NCI-H526 (cell line): ENCODE measurements at regions not wholly inside any gene's neighbourhood (a gene's known extent, or its start where the extent isn't known, plus 50 kb on each side); places are given as distances from the start of the nearest gene placed in this dataset.
"Not testable (repeated sequence)": the region's sequence is repeated elsewhere in the genome, so short reads cannot be mapped to it uniquely, and the experiment has no call there.

ENCODE experiments used
- DNase-seq, 2 experiments: peaks; one replicate each; lab custom pipeline; 2025; lab: John Stamatoyannopoulos, UW

GRCh38 chr20:60097285-60097684 lies 139.1 kb downstream of the CDH26 start:
- no peak for DNase-seq

GRCh38 chr20:60100780-60101179 lies 142.6 kb downstream of the CDH26 start:
- peak in 1 of 2 experiments; percentile 21 for DNase-seq

DNA sequence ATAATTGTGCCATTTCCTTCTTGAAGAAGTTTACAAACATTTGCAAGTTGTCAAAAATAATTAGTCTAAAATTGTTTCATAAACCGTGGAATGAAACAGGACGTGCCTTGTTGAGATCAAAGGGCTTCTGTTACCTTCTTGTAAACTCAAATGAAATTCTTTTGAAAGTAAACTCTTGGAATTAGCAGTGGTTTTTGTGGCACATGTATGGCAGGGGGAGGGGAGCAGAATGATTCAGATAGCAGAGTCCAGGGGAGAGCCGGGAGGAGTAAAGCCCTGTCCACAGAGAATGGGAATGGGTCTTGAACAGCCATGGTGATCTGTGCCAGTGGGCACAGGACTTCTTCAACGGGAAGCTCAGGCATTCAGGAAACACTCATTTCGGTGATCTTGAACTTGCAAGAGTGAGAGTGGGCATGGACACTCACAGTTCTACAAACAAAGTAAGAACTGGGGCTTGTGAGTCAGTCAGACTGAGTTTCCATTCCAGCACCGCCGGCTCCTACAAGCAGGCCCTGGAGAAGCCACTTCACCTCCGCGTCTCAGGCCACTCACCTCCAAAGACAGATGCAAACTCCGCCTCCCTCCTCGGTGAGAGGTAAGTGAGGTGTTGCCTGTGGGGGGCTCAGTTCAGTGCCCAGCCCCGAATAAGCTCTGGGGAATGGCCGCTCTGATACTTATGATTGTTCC lies 143.1 kb downstream of the CDH26 start:
- no peak for DNase-seq

DNA sequence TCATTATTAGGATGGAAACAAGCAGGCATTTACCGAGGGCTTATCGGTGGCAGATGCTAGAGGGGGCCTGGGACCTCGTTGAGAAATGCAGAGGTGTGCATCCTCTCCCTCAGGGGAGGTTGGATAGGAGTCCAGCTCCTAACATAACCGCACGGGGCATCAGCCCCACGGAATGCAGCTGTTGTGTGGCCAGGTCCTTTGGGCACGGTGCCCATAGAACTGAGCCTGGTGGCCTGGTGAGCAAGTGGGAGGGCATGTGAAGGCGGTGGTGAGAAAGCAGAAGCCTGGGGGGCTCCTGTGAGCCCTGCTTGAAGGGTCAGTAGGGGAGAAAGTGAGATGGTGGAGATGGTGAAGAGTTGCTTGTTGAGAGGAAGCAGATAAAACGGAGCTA lies 143.7 kb downstream of the CDH26 start:
- DNase-seq: no peak

GRCh38 chr20:60102665-60103210 lies 144.5 kb downstream of the CDH26 start:
- peak in 1 of 2 experiments; percentile 48 for DNase-seq

DNA sequence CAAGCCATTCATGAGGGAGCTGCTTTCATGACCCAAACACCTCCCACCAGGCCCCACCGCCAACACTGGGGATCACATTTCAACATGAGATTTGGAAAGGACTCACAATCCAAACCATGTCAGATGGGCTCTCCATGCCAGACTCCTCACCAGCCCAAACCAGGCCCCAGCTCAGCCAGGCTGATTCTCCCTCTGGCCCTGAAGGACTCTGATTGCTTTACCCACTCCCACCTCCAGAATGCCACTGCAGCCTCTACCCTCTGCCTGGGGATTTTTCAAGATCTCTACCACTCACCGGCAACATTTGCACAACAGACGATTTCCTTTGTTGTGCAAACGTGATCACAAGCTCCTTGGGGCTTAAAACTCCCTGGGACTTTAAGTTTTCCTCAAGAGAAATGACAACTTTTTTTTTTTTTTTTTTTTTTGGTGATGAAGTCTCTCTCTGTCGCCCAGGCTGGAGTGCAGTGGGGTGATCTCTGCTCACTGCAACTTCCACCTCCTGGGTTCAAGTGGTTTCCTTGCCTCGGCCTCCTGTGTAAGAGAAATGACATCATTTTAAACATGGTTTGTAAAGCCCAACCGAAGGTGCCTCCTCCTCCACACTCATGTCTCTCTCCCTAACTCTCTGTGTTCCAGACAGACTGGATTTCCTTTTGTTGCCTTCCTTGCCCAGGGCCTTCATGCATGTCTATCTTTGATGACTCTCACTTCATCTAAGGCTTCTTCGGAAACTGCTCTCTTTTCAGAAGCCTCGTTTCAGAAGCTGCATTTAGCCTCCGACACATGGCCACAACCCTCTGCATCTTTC lies 147.0 kb downstream of the CDH26 start:
- DNase-seq: no peak

DNA sequence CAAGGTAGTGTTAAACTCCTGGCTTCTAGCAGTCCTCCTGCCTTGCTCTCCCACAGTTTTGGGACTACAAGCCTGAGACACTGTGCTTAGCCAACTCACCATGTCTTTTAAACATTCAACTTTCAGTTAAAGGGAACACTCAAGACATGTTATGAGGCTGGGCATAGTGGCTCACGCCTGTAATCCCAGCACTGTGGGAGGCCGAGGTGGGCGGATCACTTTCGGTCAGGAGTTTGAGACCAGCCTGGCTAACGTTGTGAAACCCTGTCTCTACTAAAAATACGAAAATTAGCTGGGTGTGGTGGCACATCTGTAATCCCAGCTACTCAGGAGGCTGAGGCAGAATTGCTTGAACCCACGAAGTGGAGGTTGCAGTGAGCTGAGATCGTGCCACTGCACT lies 148.0 kb downstream of the CDH26 start:
- not testable (repeated sequence) for DNase-seq

DNA sequence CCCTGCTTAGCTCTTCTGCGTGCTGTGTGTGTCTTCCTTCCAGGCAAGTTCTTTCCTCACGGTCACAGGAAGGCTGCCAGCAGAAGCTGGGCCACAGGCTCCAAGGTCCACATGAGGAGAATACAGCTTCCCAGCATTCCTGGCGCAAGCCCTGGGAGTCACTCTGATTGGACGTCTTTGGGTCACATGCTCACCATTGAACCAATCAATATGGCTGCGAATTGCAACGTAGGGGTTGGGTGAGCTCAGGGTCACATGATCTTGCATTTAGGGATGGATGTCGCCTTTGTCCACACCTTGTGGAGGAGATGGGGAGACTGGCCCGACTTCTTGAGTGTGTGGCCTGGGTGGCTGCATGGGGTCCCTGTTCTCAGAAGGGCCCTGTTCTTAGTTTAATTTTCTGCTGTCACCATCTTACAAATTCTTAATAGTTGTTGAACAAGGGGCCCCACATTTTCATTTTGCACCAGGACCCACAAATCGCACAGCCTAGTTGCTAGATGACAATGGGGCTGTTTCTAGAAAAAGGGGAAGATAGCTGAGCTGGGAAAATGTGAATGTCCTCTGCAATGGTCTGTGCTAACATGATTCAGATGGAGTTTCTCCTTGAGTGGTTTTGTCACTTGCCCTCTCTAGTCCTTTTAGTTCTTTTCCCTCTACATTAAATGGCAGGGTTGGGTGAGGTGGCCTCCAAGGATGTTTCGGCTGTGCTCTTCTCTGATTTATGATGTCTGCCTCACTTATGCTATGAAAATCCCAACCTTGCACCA lies 149.6 kb downstream of the CDH26 start:
- no peak for DNase-seq

DNA sequence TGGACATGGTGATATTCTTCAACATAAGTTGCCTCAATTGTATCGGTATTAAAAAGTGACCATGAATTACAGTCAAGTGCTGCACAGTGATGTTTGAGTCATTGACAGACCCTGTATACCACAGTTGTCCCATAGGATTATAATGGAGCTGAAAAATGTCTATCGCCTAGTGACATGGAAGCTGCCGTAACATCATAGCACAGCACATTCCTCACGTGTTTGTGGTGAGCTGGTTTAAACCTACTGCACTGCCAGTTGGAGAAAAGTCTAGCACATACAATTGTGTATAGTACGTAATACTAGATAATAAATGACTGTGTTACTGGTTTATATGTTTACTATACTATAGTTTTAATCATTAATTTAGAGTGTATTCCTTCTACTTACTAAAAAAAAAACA lies 150.2 kb downstream of the CDH26 start:
- no peak for DNase-seq

- DNase-seq: no peak
Measured at GRCh38 chr20:60113024-60113724, 155.0 kb downstream of the CDH26 start.

GRCh38 chr20:60113771-60114170 lies 155.5 kb downstream of the CDH26 start:
- no peak for DNase-seq

DNA sequence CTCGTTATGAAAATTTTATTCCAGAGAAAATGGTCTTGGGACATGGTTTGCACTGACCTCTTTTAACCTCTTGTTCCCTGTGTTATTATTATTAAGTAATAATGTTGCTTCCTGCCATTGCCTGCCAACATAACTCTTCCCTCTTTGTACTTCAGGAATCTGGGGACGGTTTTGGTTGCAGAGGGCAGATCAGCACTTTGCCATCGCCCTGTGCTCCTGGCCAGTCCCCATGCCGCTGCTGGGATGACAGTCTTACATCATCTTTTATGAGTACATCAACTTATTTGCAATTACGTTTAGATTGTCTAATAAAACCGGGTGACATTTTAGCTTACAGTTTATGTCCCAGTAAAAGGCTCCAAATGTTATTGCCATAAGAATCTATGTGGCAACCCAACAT lies 157.2 kb downstream of the CDH26 start:
- no peak for DNase-seq

DNA sequence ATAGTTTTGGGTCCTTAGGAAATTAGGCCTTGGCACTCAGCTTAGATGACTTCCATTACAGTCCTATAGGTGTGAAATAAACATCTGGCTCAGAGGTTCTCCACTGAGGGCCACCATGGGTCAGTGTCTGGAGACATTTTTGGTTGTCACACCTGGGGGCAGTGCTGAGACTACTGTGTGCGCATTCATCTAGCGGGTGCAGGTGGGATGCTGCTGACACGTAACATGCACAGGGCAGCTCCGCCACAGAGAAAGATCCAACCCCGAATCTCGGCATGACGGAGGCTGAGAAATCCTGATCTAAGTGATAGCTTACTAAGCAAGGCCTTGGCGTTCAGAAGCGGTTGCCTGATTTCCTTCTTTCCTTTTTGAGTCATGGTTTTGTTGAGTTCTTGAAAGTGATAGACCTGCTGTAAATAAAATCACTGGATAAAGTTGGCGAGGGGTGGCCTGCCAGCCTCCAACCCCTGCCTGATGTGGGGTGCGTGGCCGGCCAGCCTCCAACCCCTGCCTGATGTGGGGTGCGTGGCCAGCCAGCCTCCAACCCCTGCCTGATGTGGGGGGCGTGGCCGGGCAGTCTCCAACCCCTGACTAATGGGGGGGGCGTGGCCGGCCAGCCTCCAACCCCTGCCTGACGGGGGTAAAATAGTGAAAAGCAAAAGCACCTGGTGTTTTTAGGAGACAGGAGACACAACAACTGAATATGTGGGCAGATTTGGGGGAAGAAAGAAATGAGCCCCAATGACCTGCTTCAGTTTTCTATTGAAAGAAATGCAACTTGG lies 158.1 kb downstream of the CDH26 start:
- DNase-seq: no peak

GRCh38 chr20:60117065-60117464 lies 158.8 kb downstream of the CDH26 start:
- peak; percentile 19 to 50 for DNase-seq

- DNase-seq: no peak
Measured at GRCh38 chr20:60121903-60122302, 163.7 kb downstream of the CDH26 start.

- DNase-seq: no peak
Measured at GRCh38 chr20:60122671-60123070, 164.4 kb downstream of the CDH26 start.

GRCh38 chr20:60123096-60123495 lies 164.9 kb downstream of the CDH26 start:
- DNase-seq: no peak

DNA sequence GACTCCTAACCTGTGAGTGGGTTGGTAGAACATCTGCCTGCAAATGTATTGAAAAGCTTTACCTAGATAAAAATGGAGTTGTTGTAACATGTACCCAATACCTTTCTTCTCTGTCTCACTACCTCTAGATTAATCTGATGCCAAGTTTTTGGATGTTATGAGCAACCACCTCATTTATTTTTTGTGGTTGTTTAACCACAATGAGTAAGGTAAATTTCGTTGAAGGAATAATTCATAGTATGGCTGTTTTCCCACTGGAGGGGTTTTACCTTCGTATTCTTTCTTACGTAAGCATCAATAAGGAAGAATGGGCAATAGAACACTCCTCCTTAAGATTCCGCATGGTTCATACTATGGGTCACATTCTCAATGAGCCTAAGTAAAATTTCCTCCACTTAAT lies 165.4 kb downstream of the CDH26 start:
- no peak for DNase-seq

DNA sequence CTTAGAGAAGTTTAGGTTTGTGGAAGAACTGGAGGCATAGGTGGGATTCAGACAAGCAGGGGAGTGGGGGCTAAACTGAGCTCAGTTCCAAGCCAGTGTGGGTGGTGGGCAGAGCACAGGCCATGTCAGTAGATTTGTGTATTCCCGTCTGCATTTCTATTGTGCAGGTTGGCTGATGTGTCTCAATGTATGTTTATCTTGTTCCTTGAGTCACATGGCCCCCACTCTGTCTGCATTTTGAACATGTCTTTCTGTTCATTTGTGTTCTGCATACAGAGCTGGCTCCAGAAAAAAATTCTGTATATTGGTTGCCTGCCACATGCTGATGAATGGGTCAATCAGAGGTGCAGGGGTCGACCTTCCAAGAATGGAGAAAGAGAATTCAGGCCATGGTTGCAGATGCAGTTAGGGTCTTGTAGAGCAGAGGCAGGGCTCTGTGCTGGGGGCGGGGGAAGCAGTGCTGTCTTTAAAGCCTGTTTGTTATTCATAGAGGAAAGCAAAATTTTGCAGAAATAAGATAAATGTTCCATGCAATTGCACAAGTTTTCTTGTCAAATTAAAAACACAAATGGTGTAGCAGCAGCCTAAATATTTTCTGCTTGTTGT lies 166.7 kb downstream of the CDH26 start:
- DNase-seq: no peak

DNA sequence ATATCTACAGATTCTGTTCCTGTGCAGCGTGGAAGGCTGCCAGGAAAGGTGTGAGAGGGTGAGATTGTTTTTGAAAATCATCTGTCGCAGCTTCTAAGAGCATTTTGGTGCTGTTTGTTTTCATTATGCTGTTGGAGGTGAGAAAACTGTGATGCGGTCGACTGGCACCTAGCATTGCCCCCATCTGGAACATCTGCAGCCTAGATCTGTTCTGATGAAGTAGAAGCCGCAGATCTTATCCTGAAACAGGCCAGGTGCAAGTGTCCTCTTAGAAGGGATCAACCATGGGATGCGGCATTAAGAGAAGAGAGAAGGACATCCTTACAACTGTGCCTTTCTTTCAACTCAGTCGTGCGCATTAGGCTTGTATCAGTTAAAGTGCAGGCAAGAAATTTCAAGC lies 167.3 kb downstream of the CDH26 start:
- no peak for DNase-seq

DNA sequence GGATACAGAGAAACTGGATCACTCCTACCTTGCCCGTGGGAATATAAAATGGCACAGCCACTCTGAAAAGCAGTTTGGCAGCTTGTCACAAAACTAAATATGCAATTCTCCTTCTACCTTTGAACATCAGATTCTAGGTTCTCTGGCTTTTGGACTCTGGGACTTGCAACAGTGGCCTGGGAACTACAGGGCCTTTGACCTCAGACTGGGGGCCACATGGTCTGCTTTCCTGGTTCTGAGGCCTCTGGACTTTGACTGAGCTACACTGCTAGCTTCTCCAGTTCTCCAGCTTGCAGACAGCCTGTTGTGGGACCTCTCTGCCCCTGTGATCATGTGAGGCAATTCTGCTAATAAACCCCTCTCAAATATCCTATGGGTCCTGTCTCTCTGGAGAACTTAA lies 168.8 kb downstream of the CDH26 start:
- DNase-seq: no peak
